ENCODE measurements at regions not wholly inside any gene's neighbourhood (a gene's known extent, or its start where the extent isn't known, plus 50 kb on each side); places are given as distances from the start of the nearest gene placed in this dataset.

- Histone ChIP-seq H4K20me1 (ENCODE audit: insufficient read depth, low read length) (no peaks in the 10 kb centered on the region), H3K27ac (ENCODE audit: insufficient read depth, low read length) (no peak overlapping the region), H3K9me3 (ENCODE audit: control insufficient read depth, insufficient read depth, low read length) (peaks cover 6% of the 10 kb centered on the region), H3K36me3 (ENCODE audit: control insufficient read depth, insufficient read depth, low read length) (no peaks in the 10 kb centered on the region), H3K18ac (ENCODE audit: low read depth, low read length) (no peak overlapping the region), H3K14ac (replicated peaks; ENCODE audit: low read depth, low read length) (no peak overlapping the region), H3K4me1 (ENCODE audit: control insufficient read depth, insufficient read depth, low read length) (no peaks in the 10 kb centered on the region), H3K4me2 (ENCODE audit: low read depth, low read length) (no peak overlapping the region), H3K27me3 (ENCODE audit: control insufficient read depth, insufficient read depth, low read length) (no peaks in the 10 kb centered on the region), H3K9ac (ENCODE audit: low read depth, low read length) (no peak overlapping the region), H4K8ac (ENCODE audit: low read depth in 2 of 2, low read length in 2 of 2) (no peak overlapping the region), H2AFZ (replicated peaks; ENCODE audit: low read length, poor library complexity) (no peak overlapping the region), H3K9me1 (ENCODE audit: insufficient read depth, low read length) (no peaks in the 10 kb centered on the region), H3K23ac (ENCODE audit: low read depth, low read length) (no peak overlapping the region), H3K4me3 (ENCODE audit: insufficient read depth, low read depth, low read length) (no peak overlapping the region), H2BK120ac (ENCODE audit: low read depth, low read length) (no peak overlapping the region), H3K79me1 (ENCODE audit: low read depth in 1 of 2, low read length in 2 of 2) (no peaks in the 10 kb centered on the region), H4K5ac (ENCODE audit: low read depth, low read length) (no peak overlapping the region), H4K91ac (ENCODE audit: insufficient read depth, low read depth, low read length) (no peak overlapping the region), H2AK5ac (ENCODE audit: low read depth, low read length) (no peak overlapping the region), H2BK5ac (ENCODE audit: low read depth, low read length, poor library complexity, severe bottlenecking) (no peak overlapping the region), H2AK9ac (replicated peaks; ENCODE audit: low read depth, low read length, poor library complexity) (no peak overlapping the region), H2BK20ac (ENCODE audit: low read depth, low read length) (no peak overlapping the region), H3K56ac (ENCODE audit: extremely low read depth, insufficient read depth, low read length) (no peak overlapping the region), H2BK15ac (ENCODE audit: low read depth, low read length) (no peak overlapping the region), H3K4ac (ENCODE audit: low read depth, low read length) (no peak overlapping the region)
- intact Hi-C loops (cut with micrococcal nuclease) = no loop called here
- ChIA-PET POLR2A (ENCODE audit: unreplicated experiment) (no interaction called here), CTCF (no interaction called here)
- TF ChIP-seq POLR2A (IDR thresholded peaks at IDR 0.05; ENCODE audit: low read depth, low read length) (no peak), NFE2L2 (IDR thresholded peaks at IDR 0.05; ENCODE audit: low read depth, low read length) (no peak), MXI1 (IDR thresholded peaks at IDR 0.05; ENCODE audit: borderline replicate concordance, low read depth, low read length) (no peak), RAD21 (IDR thresholded peaks at IDR 0.05; ENCODE audit: low read length) (no peak), ELK1 (IDR thresholded peaks at IDR 0.05; ENCODE audit: borderline replicate concordance, low read depth, low read length) (no peak), CEBPB (IDR thresholded peaks at IDR 0.05; ENCODE audit: low read depth, low read length) (no peak), SMC3 (IDR thresholded peaks at IDR 0.05; ENCODE audit: low read depth, low read length) (no peak), MAZ (IDR thresholded peaks at IDR 0.05; ENCODE audit: borderline replicate concordance, low read depth, low read length) (no peak), FOS (IDR thresholded peaks at IDR 0.05; ENCODE audit: low read depth, low read length) (no peak)
- DNase-seq (no peak), ATAC-seq (ENCODE audit: low read depth) (no peak)
- in situ Hi-C loops (cut with MboI; ENCODE audit: low sequenced_read_pairs) = no loop called here
- dilution Hi-C loops (cut with HindIII; ENCODE audit: low sequenced_read_pairs, unreplicated experiment) = no loop called here
- BruUV-seq (replicated peaks) = no TSS peak
- WGBS, 2 experiments (ENCODE audit: extremely low coverage in 2 of 2, insufficient read length in 1 of 2) = no CpG with 5 or more reads among the region's 2 CpGs
Measured at GRCh38 chr2:78549766-78550165, 475.7 kb upstream of the REG3G start.

Measured in IMR-90 (cell line).